Lower lobe of right lung (tissue), 2 donors: ENCODE measurements at regions not wholly inside any gene's neighbourhood (a gene's known extent, or its start where the extent isn't known, plus 50 kb on each side); places are given as distances from the start of the nearest gene placed in this dataset.
A peak's percentile ranks its signal among the peaks of the same experiment; 100 is the strongest.
"Not testable (repeated sequence)": the region's sequence is repeated elsewhere in the genome, so short reads cannot be mapped to it uniquely, and the experiment has no call there.

Experiments used
- ATAC-seq, 2 donors: fragments of 200-7000 bp; cut with Tn5 transposase; one replicate each; pipeline ENCODE4 v1.9.1; 2020 to 2022; ENCODE audit warnings: mild to moderate bottlenecking in 2 of 2, moderate library complexity in 2 of 2
- DNase-seq: peaks from one replicate; pipeline ENCODE4 v3.0.0-alpha.2; 2020
- H3K27ac ChIP-seq: fragments of 200-600 bp; one replicate; pipeline ENCODE4 v1.8.0; 2022
- H3K27me3 ChIP-seq: fragments of 200-600 bp; one replicate; pipeline ENCODE4 v1.8.0; 2022; ENCODE audit warnings: low read depth
- H3K36me3 ChIP-seq: fragments of 200-600 bp; one replicate; pipeline ENCODE4 v1.8.0; 2022; ENCODE audit warnings: mild to moderate bottlenecking
- H3K4me1 ChIP-seq: fragments of 200-600 bp; one replicate; pipeline ENCODE4 v1.8.0; 2022
- H3K4me3 ChIP-seq: fragments of 200-600 bp; one replicate; pipeline ENCODE4 v1.8.0; 2022; ENCODE audit warnings: mild to moderate bottlenecking
- H3K9me3 ChIP-seq: fragments of 200-600 bp; one replicate; pipeline ENCODE4 v1.8.0; 2022
- CTCF ChIP-seq: fragments of 200-600 bp; IDR thresholded peaks from one replicate; pipeline ENCODE4 v1.8.0; 2022; ENCODE audit warnings: antibody characterized with exemption, mild to moderate bottlenecking
- intact Hi-C: fragments of 100-400 bp; cut with DNase I; formaldehyde crosslinking; loops from one replicate; pipeline ENCODE4 v1.11.0; 2022
- donor health status: DM: no; HTN: yes; CAD: no; lungs with severe emphysema.

GRCh38 chr12:124698998-124699305 lies 131.5 kb upstream of the NCOR2 start:
- H3K27me3 ChIP-seq = no peaks in the 10 kb centered on the region
- H3K9me3 ChIP-seq = no peaks in the 10 kb centered on the region
- ATAC-seq (no peak), DNase-seq (no peak)
- H3K4me3 ChIP-seq = peak overlapping the region; percentile 20
- no peak for TF ChIP-seq CTCF
- H3K27ac ChIP-seq = peak overlapping the region; percentile 85
- peaks cover 74% of the 10 kb centered on the region for H3K4me1 ChIP-seq
- intact Hi-C loops = no loop called here
- H3K36me3 ChIP-seq = no peaks in the 10 kb centered on the region

DNA sequence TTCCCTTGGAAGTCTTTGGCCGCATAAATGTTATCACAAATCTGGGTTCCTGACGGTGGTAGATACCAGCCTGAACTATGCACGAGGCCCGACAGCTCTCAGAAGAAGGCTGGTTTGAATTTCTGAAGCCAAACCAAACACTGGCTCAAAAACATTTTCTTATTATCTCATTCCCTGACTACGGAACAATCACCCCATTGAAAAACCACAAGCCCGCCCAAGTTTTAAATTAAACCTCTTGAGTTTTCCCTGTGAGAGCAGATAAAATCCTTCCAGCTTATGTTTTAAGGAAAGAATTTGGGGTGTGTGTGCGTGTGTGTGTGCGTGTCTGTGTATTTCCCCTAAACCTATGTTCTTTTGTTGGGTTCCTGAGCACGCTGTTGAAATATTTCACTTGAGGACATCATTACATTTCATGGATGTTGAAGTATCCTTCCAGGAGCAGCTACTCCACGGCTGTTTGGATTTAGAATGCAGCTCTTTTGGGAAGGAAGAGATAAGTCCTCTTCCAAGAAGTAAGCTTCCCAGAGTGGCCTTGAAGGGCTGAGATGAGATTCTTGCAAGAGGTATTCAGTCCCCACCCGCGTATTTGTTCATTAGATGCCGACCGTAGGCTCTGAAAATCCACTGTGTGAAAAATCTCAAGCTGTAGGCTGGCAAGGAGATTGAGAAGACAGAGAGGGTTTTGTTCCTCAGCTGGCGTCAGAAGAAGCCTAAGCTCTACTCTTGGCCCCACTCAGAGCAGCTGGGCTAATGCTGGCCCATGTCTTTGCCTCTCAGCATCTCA lies 131.0 kb upstream of the NCOR2 start:
- peak overlapping the region; percentile 85 for H3K27ac ChIP-seq
- DNase-seq = no peak
- peak; percentile 62 to 72 for ATAC-seq

GRCh38 chr12:124697722-124698121 lies 130.3 kb upstream of the NCOR2 start:
- DNase-seq = not testable (repeated sequence)

More for the DNA sequence above, 131.0 kb upstream of the NCOR2 start:
- intact Hi-C loops = no loop called here
- Histone ChIP-seq H3K27me3 (no peaks in the 10 kb centered on the region), H3K36me3 (no peaks in the 10 kb centered on the region), H3K4me3 (peak overlapping the region; percentile 20), H3K9me3 (no peaks in the 10 kb centered on the region), H3K4me1 (peaks cover 69% of the 10 kb centered on the region)
- TF ChIP-seq CTCF = no peak

GRCh38 chr12:124696693-124697476 lies 129.5 kb upstream of the NCOR2 start:
- H3K4me3 ChIP-seq = no peak overlapping the region
- DNase-seq (no peak), ATAC-seq (no peak)
- H3K27me3 ChIP-seq = no peaks in the 10 kb centered on the region
- peaks cover 11% of the 10 kb centered on the region for H3K9me3 ChIP-seq
- H3K4me1 ChIP-seq = peaks cover 54% of the 10 kb centered on the region
- peak overlapping the region; percentile 85 for H3K27ac ChIP-seq
- intact Hi-C loops = no loop called here
- TF ChIP-seq CTCF = no peak
- no peaks in the 10 kb centered on the region for H3K36me3 ChIP-seq

More at GRCh38 chr12:124697722-124698121, 130.3 kb upstream of the NCOR2 start:
- Histone ChIP-seq H3K27ac (peak overlapping the region; percentile 85), H3K4me1 (peaks cover 62% of the 10 kb centered on the region)
- H3K4me3 ChIP-seq, ATAC-seq, H3K9me3 ChIP-seq, intact Hi-C loops, H3K27me3 ChIP-seq, H3K36me3 ChIP-seq: not testable (repeated sequence)

- no peaks in the 10 kb centered on the region for H3K27me3 ChIP-seq
- no peak for DNase-seq
- intact Hi-C loops = no loop called here
- peaks cover 11% of the 10 kb centered on the region for H3K9me3 ChIP-seq
- H3K27ac ChIP-seq = no peak overlapping the region
- peaks cover 44% of the 10 kb centered on the region for H3K4me1 ChIP-seq
- TF ChIP-seq CTCF = no peak
- no peaks in the 10 kb centered on the region for H3K36me3 ChIP-seq
- ATAC-seq = no peak
- H3K4me3 ChIP-seq = no peak overlapping the region
Measured at GRCh38 chr12:124695861-124696260, 128.4 kb upstream of the NCOR2 start.
